Pancreas (tissue), 10 donors: ENCODE measurements at regions not wholly inside any gene's neighbourhood (a gene's known extent, or its start where the extent isn't known, plus 50 kb on each side); places are given as distances from the start of the nearest gene placed in this dataset.

Source experiments
- ATAC-seq, 4 donors: fragments of 200-7000 bp; cut with Tn5 transposase; one replicate each; pipeline versions ENCODE4 v1.8.0 to v1.9.1; 2020; ENCODE audit warnings: mild to moderate bottlenecking in 4 of 4, moderate library complexity in 4 of 4
- DNase-seq, 6 donors: peaks; one replicate each; pipeline ENCODE4 v3.0.0-alpha.2; 2020
- FAIRE-seq: peaks from 2 replicates; lab custom pipeline; 2012; peaks lifted over from hg19 to GRCh38; lab: Jason Lieb, UNC
- H3K27ac ChIP-seq, 4 donors: fragments of 200-600 bp; sonication (generic); 1 replicate in 3 of 4; 2 replicates in 1 of 4; pipeline versions ENCODE4 v1.5.0 to v1.8.0; 2020
- H3K27me3 ChIP-seq, 4 donors: fragments of 200-600 bp; one replicate each; pipeline ENCODE4 v1.8.0; 2021
- H3K36me3 ChIP-seq, 3 donors: fragments of 200-600 bp; sonication (generic) in 1 of 3; one replicate each; pipeline versions ENCODE4 v1.5.0 to v1.8.0; 2020 to 2021
- H3K4me1 ChIP-seq, 3 donors: fragments of 200-600 bp; one replicate each; pipeline ENCODE4 v1.8.0; 2021
- H3K4me3 ChIP-seq, 4 donors: fragments of 200-600 bp; sonication (generic) in 2 of 4; one replicate each; pipeline versions ENCODE4 v1.5.0 to v1.8.0; 2020 to 2021
- H3K9me3 ChIP-seq, 4 donors: fragments of 200-600 bp; one replicate each; pipeline ENCODE4 v1.8.0; 2021
- CTCF ChIP-seq, 4 donors: fragments of 200-600 bp; sonication (generic) in 3 of 4; IDR thresholded peaks; one replicate each; pipeline versions ENCODE4 v1.5.0 to v1.8.0; 2021; ENCODE audit warnings: antibody characterized with exemption in 4 of 4
- WGBS, 2 donors: extraction: QIAGEN DNeasy Blood & Tissue Kit; methylation state at CpG; one replicate each; pipeline ENCODE4 v1.1.7; 2013; 5-methylcytosine and 5-hydroxymethylcytosine counted together
- intact Hi-C, 3 donors: fragments of 100-400 bp; cut with DNase I; formaldehyde crosslinking; loops; one replicate each; pipeline versions ENCODE4 v1.11.1 to v1.14.2; 2022
- donor health status: healthy with polysubstance abuse.
- donor health status: DM: no; HTN: no; CAD: no; lungs with moderate emphysema.
- donor health status: DM: no; HTN: no; CAD: no.
- donor health status: control.
- donor health status: control.
- donor health status: Bipolar disorder and iron deficiency.
- donor health status: DM: yes; HTN: yes; CAD: no.
- donor health status: DM: no; HTN: no; CAD: no.
- donor health status: DM: no; HTN: no; CAD: no.
- donor health status: DM: yes; HTN: yes; CAD: no.

- no peak for ATAC-seq
- Histone ChIP-seq H3K4me1 (no peaks in the 10 kb centered on the region), H3K9me3 (no peaks in the 10 kb centered on the region), H3K27me3 (no peaks in the 10 kb centered on the region), H3K4me3 (no peak overlapping the region), H3K36me3 (no peaks in the 10 kb centered on the region), H3K27ac (no peak overlapping the region)
- FAIRE-seq: no peak
- no peak for DNase-seq
- intact Hi-C loops: no loop called here
- no peak for TF ChIP-seq CTCF (IDR thresholded peaks at IDR 0.05)
- WGBS, 2 donors: 72% methylated on average over 2 of the region's 2 CpGs
Observed at GRCh38 chr2:16203069-16203468, 262.7 kb downstream of the MYCN start.

DNA sequence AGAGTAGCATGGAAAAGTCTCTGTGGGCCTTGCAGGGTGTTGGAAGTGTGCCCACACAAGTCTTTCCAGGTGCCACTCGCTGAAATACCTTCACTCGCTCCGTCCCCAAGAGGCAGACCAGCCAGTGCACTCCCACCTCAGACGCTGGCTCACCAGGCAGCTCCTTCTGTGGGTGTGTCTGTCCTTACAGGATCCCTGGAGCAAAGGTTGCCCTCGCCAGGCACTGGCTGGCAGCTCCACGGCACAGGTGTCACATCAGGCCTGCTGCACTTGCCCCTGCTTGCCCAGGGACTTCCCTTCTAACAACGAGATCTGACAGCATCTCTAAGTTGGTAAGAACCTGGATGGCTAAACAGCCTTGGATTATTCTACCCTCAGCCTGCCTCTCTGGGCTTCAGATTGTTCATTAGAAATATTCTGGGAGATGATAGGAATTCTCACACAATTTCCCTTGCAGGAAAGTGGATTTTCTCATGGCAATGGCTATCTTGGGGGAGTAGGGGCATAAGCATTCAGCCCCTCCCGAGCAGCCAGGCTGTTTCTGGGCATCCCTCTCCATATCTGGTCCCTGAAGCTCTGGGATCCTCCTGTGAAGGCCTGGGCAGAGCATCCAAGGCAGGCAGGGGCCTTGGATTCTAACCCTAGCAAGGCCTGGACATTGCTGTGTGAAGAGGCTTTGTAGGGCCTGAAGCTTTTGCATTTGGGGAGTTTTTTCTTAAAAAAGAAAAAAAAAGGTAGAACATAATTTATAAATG is 262.1 kb downstream of the MYCN start:
- H3K4me3 ChIP-seq: no peak overlapping the region
- ATAC-seq (peak in 1 of 4 donors; percentile 38), DNase-seq (no peak), FAIRE-seq (no peak)
- H3K27me3 ChIP-seq: no peaks in the 10 kb centered on the region
- no peak overlapping the region for H3K27ac ChIP-seq
- H3K9me3 ChIP-seq: no peaks in the 10 kb centered on the region
- intact Hi-C loops: no loop called here
- 80 to 85% methylated on average over 8 of the region's 8 CpGs for WGBS, 2 donors
- no peaks in the 10 kb centered on the region for H3K36me3 ChIP-seq
- no peaks in the 10 kb centered on the region for H3K4me1 ChIP-seq
- TF ChIP-seq CTCF (IDR thresholded peaks at IDR 0.05): no peak

- Histone ChIP-seq H3K9me3 (no peaks in the 10 kb centered on the region), H3K4me1 (no peaks in the 10 kb centered on the region), H3K4me3 (no peak overlapping the region), H3K27ac (no peak overlapping the region), H3K36me3 (no peaks in the 10 kb centered on the region), H3K27me3 (no peaks in the 10 kb centered on the region)
- DNase-seq: no peak
- FAIRE-seq: no peak
- ATAC-seq: no peak
- WGBS, 2 donors: 91 to 96% methylated on average over 7 of the region's 7 CpGs
- no peak for TF ChIP-seq CTCF (IDR thresholded peaks at IDR 0.05)
- intact Hi-C loops: no loop called here
Observed at GRCh38 chr2:16201848-16202247, 261.5 kb downstream of the MYCN start.

DNA sequence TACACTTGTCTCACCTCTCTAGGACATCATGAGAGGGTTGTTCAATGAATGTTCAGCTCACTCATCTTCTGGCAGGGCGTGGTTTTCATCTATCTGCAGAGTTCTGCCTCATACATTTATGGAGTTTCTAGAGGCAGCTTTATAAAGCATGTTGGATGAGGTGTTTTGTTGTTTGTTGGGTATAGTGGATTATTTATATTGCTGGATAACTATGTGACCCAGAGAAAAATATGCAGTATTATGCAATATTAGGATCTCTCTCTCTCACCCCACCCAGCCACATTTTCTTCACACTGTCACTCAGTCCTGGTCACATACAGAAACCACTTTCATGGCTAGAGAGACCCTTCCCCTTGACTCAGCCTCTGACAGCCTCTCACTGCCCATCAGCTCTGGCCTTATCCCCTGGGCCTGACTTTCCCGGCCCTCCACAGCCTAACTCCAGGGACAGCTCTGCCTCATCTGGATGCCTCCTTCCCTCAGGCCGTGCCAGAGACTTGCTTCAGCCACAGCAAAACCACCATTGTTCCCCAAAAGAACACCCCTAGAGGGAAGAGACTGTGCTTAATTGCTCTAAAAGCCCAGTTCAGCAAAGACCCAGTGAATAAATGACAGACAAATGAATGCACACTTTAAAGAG is 260.3 kb downstream of the MYCN start:
- Histone ChIP-seq H3K4me1 (no peaks in the 10 kb centered on the region), H3K36me3 (no peaks in the 10 kb centered on the region), H3K27me3 (no peaks in the 10 kb centered on the region), H3K9me3 (no peaks in the 10 kb centered on the region), H3K4me3 (no peak overlapping the region), H3K27ac (no peak overlapping the region)
- intact Hi-C loops: no loop called here
- TF ChIP-seq CTCF (IDR thresholded peaks at IDR 0.05): no peak
- 80 to 86% methylated on average over 3 of the region's 3 CpGs for WGBS, 2 donors
- no peak for DNase-seq
- no peak for FAIRE-seq
- ATAC-seq: no peak
